Lower lobe of right lung (tissue), 2 donors: ENCODE measurements at regions not wholly inside any gene's neighbourhood (a gene's known extent, or its start where the extent isn't known, plus 50 kb on each side); places are given as distances from the start of the nearest gene placed in this dataset.

Source experiments
- ATAC-seq, 2 donors: fragments of 200-7000 bp; cut with Tn5 transposase; one replicate each; pipeline ENCODE4 v1.9.1; 2020 to 2022; ENCODE audit warnings: mild to moderate bottlenecking in 2 of 2, moderate library complexity in 2 of 2
- DNase-seq: peaks from one replicate; pipeline ENCODE4 v3.0.0-alpha.2; 2020
- H3K27ac ChIP-seq: fragments of 200-600 bp; one replicate; pipeline ENCODE4 v1.8.0; 2022
- H3K27me3 ChIP-seq: fragments of 200-600 bp; one replicate; pipeline ENCODE4 v1.8.0; 2022; ENCODE audit warnings: low read depth
- H3K36me3 ChIP-seq: fragments of 200-600 bp; one replicate; pipeline ENCODE4 v1.8.0; 2022; ENCODE audit warnings: mild to moderate bottlenecking
- H3K4me1 ChIP-seq: fragments of 200-600 bp; one replicate; pipeline ENCODE4 v1.8.0; 2022
- H3K4me3 ChIP-seq: fragments of 200-600 bp; one replicate; pipeline ENCODE4 v1.8.0; 2022; ENCODE audit warnings: mild to moderate bottlenecking
- H3K9me3 ChIP-seq: fragments of 200-600 bp; one replicate; pipeline ENCODE4 v1.8.0; 2022
- CTCF ChIP-seq: fragments of 200-600 bp; IDR thresholded peaks from one replicate; pipeline ENCODE4 v1.8.0; 2022; ENCODE audit warnings: antibody characterized with exemption, mild to moderate bottlenecking
- intact Hi-C: fragments of 100-400 bp; cut with DNase I; formaldehyde crosslinking; loops from one replicate; pipeline ENCODE4 v1.11.0; 2022
- donor health status: DM: no; HTN: yes; CAD: no; lungs with severe emphysema.

- ATAC-seq (peak; percentile 73 to 76), DNase-seq (peak; percentile 71)
- peak overlapping the region; percentile 66 for H3K27ac ChIP-seq
- H3K36me3 ChIP-seq = no peaks in the 10 kb centered on the region
- intact Hi-C loops = no loop called here
- no peaks in the 10 kb centered on the region for H3K9me3 ChIP-seq
- H3K4me1 ChIP-seq = peaks cover 26% of the 10 kb centered on the region
- no peak for TF ChIP-seq CTCF
- H3K4me3 ChIP-seq = no peak overlapping the region
- H3K27me3 ChIP-seq = no peaks in the 10 kb centered on the region
Measured at GRCh38 chr20:50260479-50261221, 70.0 kb downstream of the CEBPB start.

- Histone ChIP-seq H3K36me3 (no peaks in the 10 kb centered on the region), H3K27me3 (no peaks in the 10 kb centered on the region), H3K4me1 (peaks cover 30% of the 10 kb centered on the region), H3K4me3 (no peak overlapping the region), H3K27ac (peak overlapping the region; percentile 66), H3K9me3 (no peaks in the 10 kb centered on the region)
- no peak for TF ChIP-seq CTCF
- DNase-seq (no peak), ATAC-seq (peak in 1 of 2 donors; percentile 13)
- intact Hi-C loops = no loop called here
Measured at GRCh38 chr20:50261471-50262212, 71.0 kb downstream of the CEBPB start.

- ATAC-seq (no peak), DNase-seq (no peak)
- H3K36me3 ChIP-seq = no peaks in the 10 kb centered on the region
- H3K27ac ChIP-seq = no peak overlapping the region
- H3K9me3 ChIP-seq = no peaks in the 10 kb centered on the region
- no peak for TF ChIP-seq CTCF
- intact Hi-C loops = no loop called here
- H3K4me3 ChIP-seq = no peak overlapping the region
- no peaks in the 10 kb centered on the region for H3K27me3 ChIP-seq
- H3K4me1 ChIP-seq = peaks cover 48% of the 10 kb centered on the region
Measured at GRCh38 chr20:50263831-50264230, 73.2 kb downstream of the CEBPB start.

GRCh38 chr20:50264534-50265145 lies 74.0 kb downstream of the CEBPB start:
- peaks cover 51% of the 10 kb centered on the region for H3K4me1 ChIP-seq
- no peaks in the 10 kb centered on the region for H3K36me3 ChIP-seq
- no peaks in the 10 kb centered on the region for H3K9me3 ChIP-seq
- ATAC-seq (no peak), DNase-seq (peak; percentile 28)
- no peak for TF ChIP-seq CTCF
- no peak overlapping the region for H3K27ac ChIP-seq
- H3K4me3 ChIP-seq = no peak overlapping the region
- intact Hi-C loops = no loop called here
- H3K27me3 ChIP-seq = no peaks in the 10 kb centered on the region

- Histone ChIP-seq H3K36me3 (no peaks in the 10 kb centered on the region), H3K4me1 (peaks cover 51% of the 10 kb centered on the region), H3K27me3 (no peaks in the 10 kb centered on the region), H3K4me3 (no peak overlapping the region), H3K27ac (no peak overlapping the region), H3K9me3 (no peaks in the 10 kb centered on the region)
- intact Hi-C loops = no loop called here
- DNase-seq = peak; percentile 15
- ATAC-seq = no peak
- TF ChIP-seq CTCF = no peak
Measured at GRCh38 chr20:50265245-50265946, 74.8 kb downstream of the CEBPB start.
